CD4-positive, alpha-beta memory T cell (primary cell): ENCODE measurements at regions not wholly inside any gene's neighbourhood (a gene's known extent, or its start where the extent isn't known, plus 50 kb on each side); places are given as distances from the start of the nearest gene placed in this dataset.
"Not testable (repeated sequence)": the region's sequence is repeated elsewhere in the genome, so short reads cannot be mapped to it uniquely, and the experiment has no call there.

ENCODE experiments used
- CTCF ChIA-PET: fragments of 350-600 bp; sonication (Branson Sonifier 250); formaldehyde crosslinking; loops from one replicate; lab custom pipeline; 2021; ENCODE audit warnings: inconsistent platforms; ENCODE audit not compliant: partially characterized antibody; lab: Charles Lee
- POLR2A ChIA-PET: fragments of 350-600 bp; sonication (Branson Sonifier 250); formaldehyde crosslinking; loops from one replicate; lab custom pipeline; 2021; ENCODE audit not compliant: partially characterized antibody; lab: Charles Lee
- DNase-seq, 5 donors: peaks; one replicate each; pipeline versions ENCODE4 v3.0.0 to v3.0.0-alpha.2; 2020 to 2022; ENCODE audit warnings: mixed read lengths in 1 of 5
- H3K27ac ChIP-seq: one replicate; pipeline ENCODE4 v1.7.0; 2013; ENCODE audit warnings: low read depth, low read length
- H3K27me3 ChIP-seq: 2 replicates; pipeline ENCODE4 v1.7.0; 2013; ENCODE audit warnings: mild to moderate bottlenecking, low read length, moderate library complexity; ENCODE audit not compliant: insufficient read depth
- H3K36me3 ChIP-seq: 2 replicates; pipeline ENCODE4 v1.7.0; 2013; ENCODE audit warnings: mild to moderate bottlenecking, low read length, moderate library complexity; ENCODE audit not compliant: insufficient read depth
- H3K4me1 ChIP-seq: 2 replicates; pipeline ENCODE4 v1.7.0; 2013; ENCODE audit warnings: mild to moderate bottlenecking, low read length, moderate library complexity; ENCODE audit not compliant: insufficient read depth
- H3K4me3 ChIP-seq, 2 donors: one replicate each; pipeline ENCODE4 v1.7.0; 2013; ENCODE audit warnings: low read length in 2 of 2, mild to moderate bottlenecking in 1 of 2
- H3K9me3 ChIP-seq, 2 donors: one replicate each; pipeline ENCODE4 v1.7.0; 2013; ENCODE audit warnings: low read length in 2 of 2, control low read depth in 1 of 2; ENCODE audit not compliant: control insufficient read depth in 1 of 2
- H3K27ac Mint-ChIP-seq, 7 donors: one replicate each; pipeline ENCODE4 v1.8.0; 2020 to 2021; ENCODE audit warnings: mixed read lengths in 7 of 7, mild to moderate bottlenecking in 6 of 7, inconsistent platforms in 3 of 7, moderate library complexity in 3 of 7
- H3K27me3 Mint-ChIP-seq, 2 donors: one replicate each; pipeline ENCODE4 v1.8.0; 2020 to 2021; ENCODE audit warnings: mixed read lengths in 2 of 2
- H3K36me3 Mint-ChIP-seq, 2 donors: one replicate each; pipeline ENCODE4 v1.8.0; 2020 to 2021; ENCODE audit warnings: mixed read lengths in 2 of 2, inconsistent platforms in 1 of 2, mild to moderate bottlenecking in 1 of 2
- H3K4me1 Mint-ChIP-seq, 4 donors: one replicate each; pipeline ENCODE4 v1.8.0; 2020 to 2021; ENCODE audit warnings: mixed read lengths in 4 of 4, mild to moderate bottlenecking in 1 of 4
- H3K4me3 Mint-ChIP-seq, 8 donors: one replicate each; pipeline ENCODE4 v1.8.0; 2020 to 2021; ENCODE audit warnings: mixed read lengths in 8 of 8, mild to moderate bottlenecking in 7 of 8, moderate library complexity in 6 of 8, inconsistent platforms in 3 of 8
- H3K9me3 Mint-ChIP-seq, 8 donors: one replicate each; pipeline ENCODE4 v1.8.0; 2020 to 2021; ENCODE audit warnings: mixed read lengths in 8 of 8, mild to moderate bottlenecking in 5 of 8, inconsistent platforms in 3 of 8, moderate library complexity in 1 of 8
- intact Hi-C: fragments of 100-400 bp; cut with micrococcal nuclease; formaldehyde crosslinking; loops from one replicate; pipeline ENCODE4 v1.15.1; 2023

DNA sequence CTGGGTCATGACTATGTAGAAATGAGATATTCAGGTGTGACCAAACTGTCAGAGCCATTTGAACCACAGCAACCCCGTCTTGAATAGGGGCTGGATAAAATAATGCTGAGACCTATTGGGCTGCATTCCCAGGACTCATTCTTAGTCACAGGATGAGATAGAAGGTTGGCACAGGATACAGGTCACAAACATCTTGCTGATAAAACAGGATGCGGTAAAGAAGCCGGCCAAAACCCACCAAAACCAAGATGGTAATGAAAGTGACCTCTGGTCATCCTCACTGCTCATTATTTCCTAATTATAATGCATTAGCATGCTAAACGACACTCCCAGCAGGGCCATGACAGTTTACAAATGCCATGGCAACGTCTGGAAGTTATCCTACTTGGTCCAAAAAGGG, 545.5 kb downstream of the TMEM114 start:
- ChIA-PET POLR2A (no interaction called here), CTCF (no interaction called here)
- Mint-ChIP-seq H3K36me3 (peaks cover 0 to 3% of the 10 kb centered on the region in 2 donors), H3K4me3 (no peak overlapping the region), H3K27me3 (no peaks in the 10 kb centered on the region), H3K27ac (no peak overlapping the region), H3K9me3 (peaks cover 2 to 38% (median 16%) of the 10 kb centered on the region in 8 donors), H3K4me1 (no peaks in the 10 kb centered on the region)
- H3K27me3 ChIP-seq: no peaks in the 10 kb centered on the region
- no peaks in the 10 kb centered on the region for H3K36me3 ChIP-seq
- H3K9me3 ChIP-seq: no peaks in the 10 kb centered on the region
- DNase-seq: no peak
- intact Hi-C loops: no loop called here
- H3K4me1 ChIP-seq: no peaks in the 10 kb centered on the region
- H3K4me3 ChIP-seq: no peak overlapping the region
- H3K27ac ChIP-seq: no peak overlapping the region

DNA sequence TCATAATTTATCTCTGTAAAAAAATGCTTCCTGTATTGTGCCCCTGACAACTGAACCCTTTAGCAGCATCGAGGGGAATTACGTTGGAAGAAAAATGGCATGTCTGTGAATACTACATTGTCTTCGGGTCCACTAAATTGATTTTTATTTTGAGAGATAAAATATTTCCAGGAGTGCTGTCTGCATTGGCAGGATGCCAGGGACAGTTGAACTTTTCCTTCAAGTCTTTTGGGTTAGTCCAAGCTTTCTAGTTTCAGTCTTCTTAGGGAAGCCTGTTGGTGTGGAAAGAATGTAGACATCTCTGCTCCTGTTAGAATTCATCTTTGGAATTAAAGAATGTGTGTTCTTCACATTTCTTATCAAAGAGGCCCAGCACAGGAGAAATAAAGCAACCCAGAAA, 557.9 kb downstream of the TMEM114 start:
- intact Hi-C loops: no loop called here
- no peak for DNase-seq
- Mint-ChIP-seq H3K27me3 (no peaks in the 10 kb centered on the region), H3K27ac (no peak overlapping the region), H3K36me3 (no peaks in the 10 kb centered on the region), H3K9me3 (peaks cover 0 to 24% (median 10%) of the 10 kb centered on the region in 8 donors), H3K4me1 (no peaks in the 10 kb centered on the region), H3K4me3 (no peak overlapping the region)
- Histone ChIP-seq H3K27ac (no peak overlapping the region), H3K9me3 (no peaks in the 10 kb centered on the region), H3K4me1 (no peaks in the 10 kb centered on the region), H3K36me3 (no peaks in the 10 kb centered on the region), H3K27me3 (no peaks in the 10 kb centered on the region), H3K4me3 (no peak overlapping the region)
- POLR2A ChIA-PET: no interaction called here
- CTCF ChIA-PET: no interaction called here

DNA sequence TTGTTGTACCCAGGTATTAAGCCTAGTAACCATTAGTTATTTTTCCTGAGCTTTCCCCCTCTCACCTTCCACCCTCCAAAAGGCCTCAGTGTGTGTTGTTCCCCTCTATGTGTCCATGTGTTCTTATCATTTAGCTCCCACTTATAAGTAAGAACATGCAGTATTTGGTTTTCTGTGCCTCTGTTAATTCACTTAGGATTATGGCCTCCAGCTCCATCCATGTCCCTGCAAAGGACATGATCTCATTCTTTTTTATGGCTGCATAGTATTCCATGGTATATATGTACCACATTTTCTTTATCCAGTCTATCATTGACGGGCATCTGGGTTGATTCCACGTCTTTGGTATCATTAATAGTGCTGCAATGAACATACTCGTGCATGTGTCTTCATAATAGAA, 560.3 kb downstream of the TMEM114 start:
- H3K27me3 Mint-ChIP-seq, H3K4me1 ChIP-seq, POLR2A ChIA-PET, H3K4me3 ChIP-seq, intact Hi-C loops, CTCF ChIA-PET, H3K9me3 ChIP-seq, DNase-seq, H3K4me1 Mint-ChIP-seq, H3K36me3 Mint-ChIP-seq, H3K27me3 ChIP-seq, H3K27ac ChIP-seq, H3K36me3 ChIP-seq, H3K27ac Mint-ChIP-seq, H3K4me3 Mint-ChIP-seq: not testable (repeated sequence)
- H3K9me3 Mint-ChIP-seq: peaks cover 2 to 27% (median 17%) of the 10 kb centered on the region in 8 donors

DNA sequence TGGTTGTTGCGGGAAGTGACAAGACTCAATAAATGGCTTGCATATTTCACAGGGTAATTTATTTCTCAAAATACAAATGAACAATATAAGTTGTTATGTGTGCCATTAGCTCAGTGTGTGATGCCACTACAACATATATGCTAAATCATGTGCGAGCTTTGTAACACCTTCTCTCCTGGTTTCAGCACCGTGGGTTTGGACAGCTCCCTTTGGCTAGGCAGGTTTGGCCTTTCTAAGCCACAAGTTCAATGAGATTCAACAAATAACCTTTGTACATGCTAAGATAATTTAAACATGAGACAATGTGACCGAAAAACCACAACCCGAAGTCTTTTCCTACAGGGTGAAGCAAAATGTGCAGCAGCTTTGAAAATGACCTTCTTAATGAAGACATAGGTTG, 563.9 kb downstream of the TMEM114 start:
- Histone ChIP-seq H3K4me1 (no peaks in the 10 kb centered on the region), H3K4me3 (no peak overlapping the region), H3K36me3 (no peaks in the 10 kb centered on the region), H3K27ac (no peak overlapping the region), H3K27me3 (no peaks in the 10 kb centered on the region), H3K9me3 (no peaks in the 10 kb centered on the region)
- CTCF ChIA-PET: no interaction called here
- H3K36me3 Mint-ChIP-seq: no peaks in the 10 kb centered on the region
- H3K27ac Mint-ChIP-seq: no peak overlapping the region
- no peak overlapping the region for H3K4me3 Mint-ChIP-seq
- no peaks in the 10 kb centered on the region for H3K4me1 Mint-ChIP-seq
- POLR2A ChIA-PET: no interaction called here
- no peaks in the 10 kb centered on the region for H3K27me3 Mint-ChIP-seq
- intact Hi-C loops: no loop called here
- no peak for DNase-seq
- H3K9me3 Mint-ChIP-seq: peaks cover 5 to 28% (median 15%) of the 10 kb centered on the region in 8 donors

DNA sequence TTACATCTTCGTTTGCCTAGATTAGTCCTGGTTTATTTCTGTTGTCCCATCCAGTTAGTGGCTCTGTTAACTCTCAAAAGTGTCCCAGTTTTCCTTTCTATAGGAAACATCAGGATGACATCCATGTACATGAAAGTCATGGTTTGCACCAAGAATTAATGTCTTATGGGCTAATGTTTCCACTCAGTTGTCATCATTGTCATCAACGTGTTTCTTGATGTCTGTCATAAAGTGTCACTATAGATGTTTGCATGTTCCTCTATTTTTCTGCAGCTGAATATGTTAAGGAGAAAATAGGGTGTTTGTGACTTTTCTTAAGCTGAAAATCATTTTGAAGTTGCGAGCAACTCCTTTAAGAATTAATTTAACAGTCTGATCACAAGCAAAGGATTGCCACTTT, 567.0 kb downstream of the TMEM114 start:
- no peaks in the 10 kb centered on the region for H3K36me3 ChIP-seq
- H3K4me3 ChIP-seq: no peak overlapping the region
- no peaks in the 10 kb centered on the region for H3K36me3 Mint-ChIP-seq
- no peaks in the 10 kb centered on the region for H3K27me3 Mint-ChIP-seq
- H3K9me3 Mint-ChIP-seq: peaks cover 4 to 24% (median 13%) of the 10 kb centered on the region in 8 donors
- H3K4me3 Mint-ChIP-seq: no peak overlapping the region
- H3K27me3 ChIP-seq: no peaks in the 10 kb centered on the region
- no peak for DNase-seq
- H3K9me3 ChIP-seq: no peaks in the 10 kb centered on the region
- H3K27ac Mint-ChIP-seq: no peak overlapping the region
- no peaks in the 10 kb centered on the region for H3K4me1 ChIP-seq
- POLR2A ChIA-PET: no interaction called here
- intact Hi-C loops: no loop called here
- no peaks in the 10 kb centered on the region for H3K4me1 Mint-ChIP-seq
- CTCF ChIA-PET: no interaction called here
- no peak overlapping the region for H3K27ac ChIP-seq

DNA sequence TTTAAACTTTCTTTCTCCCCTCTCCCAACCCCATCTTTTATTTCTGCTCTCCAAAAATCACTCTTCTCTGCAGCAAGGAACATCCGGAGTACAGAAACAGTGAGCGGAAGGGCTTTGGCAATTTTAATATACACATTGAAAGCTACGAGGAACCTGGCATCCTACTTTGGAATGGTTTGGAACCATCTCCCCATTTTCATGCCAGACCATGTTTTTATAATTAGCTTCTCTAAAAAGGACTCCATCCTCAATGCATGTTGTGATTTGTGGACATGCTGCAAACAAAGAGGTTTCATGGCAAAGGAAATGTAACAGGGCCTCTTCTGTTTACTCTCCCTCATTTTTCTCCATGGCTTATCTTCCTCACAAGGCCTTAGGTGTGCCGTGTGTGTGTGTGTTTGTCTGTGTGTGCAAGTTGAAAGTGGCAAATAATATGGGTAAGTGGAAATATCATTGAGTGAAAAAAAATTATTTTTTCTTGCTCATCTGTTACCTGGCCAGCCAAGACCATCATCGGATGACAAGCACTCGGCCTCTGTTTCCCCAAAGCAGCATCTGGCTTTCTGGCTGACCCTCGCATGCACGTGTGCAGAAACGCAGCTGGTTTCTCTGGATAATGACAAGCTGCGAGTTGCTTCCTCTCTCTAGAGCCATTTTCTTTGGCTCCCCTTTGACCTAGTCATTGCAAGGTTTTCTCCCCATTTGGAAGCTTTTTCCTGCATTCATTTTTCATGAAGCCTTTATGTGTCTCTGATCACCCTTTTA, 585.0 kb downstream of the TMEM114 start:
- Histone ChIP-seq H3K9me3 (no peaks in the 10 kb centered on the region), H3K27me3 (no peaks in the 10 kb centered on the region), H3K27ac (no peak overlapping the region), H3K4me1 (no peaks in the 10 kb centered on the region), H3K4me3 (no peak overlapping the region), H3K36me3 (no peaks in the 10 kb centered on the region)
- ChIA-PET POLR2A (no interaction called here), CTCF (no interaction called here)
- H3K36me3 Mint-ChIP-seq: no peaks in the 10 kb centered on the region
- H3K27ac Mint-ChIP-seq: no peak overlapping the region
- H3K9me3 Mint-ChIP-seq: peaks cover 0 to 33% (median 13%) of the 10 kb centered on the region in 8 donors
- no peak for DNase-seq
- H3K27me3 Mint-ChIP-seq: no peaks in the 10 kb centered on the region
- H3K4me3 Mint-ChIP-seq: no peak overlapping the region
- intact Hi-C loops: no loop called here
- H3K4me1 Mint-ChIP-seq: no peaks in the 10 kb centered on the region

DNA sequence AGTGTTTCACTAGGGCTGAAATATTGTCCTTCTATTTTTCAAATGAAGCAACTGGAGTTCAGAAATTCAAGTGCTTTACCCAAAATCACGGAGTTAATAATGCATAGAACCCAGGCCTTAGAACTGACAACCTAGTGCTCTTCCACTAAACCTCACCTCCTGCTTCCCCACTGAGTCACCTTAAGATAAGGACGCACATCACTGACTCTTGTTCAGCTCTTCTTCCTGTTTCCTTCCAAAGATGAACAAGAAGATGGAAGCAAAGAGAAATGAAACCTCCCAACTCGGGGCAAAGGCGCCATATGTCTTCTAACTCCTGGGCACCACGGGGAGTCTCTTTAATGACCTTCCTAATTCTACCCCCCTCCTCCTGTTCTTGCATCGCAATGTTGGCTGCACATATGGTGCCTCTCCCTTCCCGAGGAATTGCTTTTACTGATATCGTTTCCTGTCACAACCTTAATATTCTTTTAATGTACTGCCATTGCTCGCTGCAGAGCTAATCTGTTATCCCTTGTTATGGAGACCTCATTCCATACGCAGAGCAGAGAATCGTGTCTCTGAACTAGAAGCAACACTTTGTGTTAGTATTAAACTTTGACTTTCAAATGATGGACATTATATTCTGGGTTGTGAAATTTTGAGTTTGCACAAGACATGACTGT, 591.4 kb downstream of the TMEM114 start:
- Histone ChIP-seq H3K27me3 (no peaks in the 10 kb centered on the region), H3K36me3 (no peaks in the 10 kb centered on the region), H3K4me1 (no peaks in the 10 kb centered on the region), H3K27ac (no peak overlapping the region), H3K4me3 (no peak overlapping the region), H3K9me3 (no peaks in the 10 kb centered on the region)
- Mint-ChIP-seq H3K9me3 (peaks cover 3 to 36% (median 17%) of the 10 kb centered on the region in 8 donors), H3K4me1 (no peaks in the 10 kb centered on the region), H3K4me3 (no peak overlapping the region), H3K27ac (no peak overlapping the region), H3K27me3 (no peaks in the 10 kb centered on the region), H3K36me3 (no peaks in the 10 kb centered on the region)
- ChIA-PET POLR2A (no interaction called here), CTCF (no interaction called here)
- DNase-seq: no peak
- intact Hi-C loops: no loop called here
